ENCODE measurements at regions not wholly inside any gene's neighbourhood (a gene's known extent, or its start where the extent isn't known, plus 50 kb on each side); places are given as distances from the start of the nearest gene placed in this dataset.

- TF ChIP-seq CTCF (IDR thresholded peaks at IDR 0.05) (no peak), POLR2A (IDR thresholded peaks at IDR 0.05) (no peak), POLR2AphosphoS5 (IDR thresholded peaks at IDR 0.05) (no peak), EP300 (IDR thresholded peaks at IDR 0.05) (no peak)
Observed at GRCh38 chr1:187817782-187818181, 989.0 kb downstream of the PLA2G4A start.

Measured in sigmoid colon (tissue), 4 donors.